Uterus (tissue), 2 donors: ENCODE measurements at regions not wholly inside any gene's neighbourhood (a gene's known extent, or its start where the extent isn't known, plus 50 kb on each side); places are given as distances from the start of the nearest gene placed in this dataset.

Experiments
- POLR2A ChIP-seq, 2 donors: fragments of 450-650 bp; IDR thresholded peaks; one replicate each; pipeline ENCODE4 v1.6.1; 2016; ENCODE audit warnings: antibody characterized with exemption in 2 of 2, mild to moderate bottlenecking in 1 of 2, moderate library complexity in 1 of 2
- TF ChIP-seq, protein P1 (sequence below), 4 experiments: fragments of 200-600 bp in 2 of 4; fragments of 450-650 bp in 2 of 4; sonication (generic) in 2 of 4; IDR thresholded peaks; one replicate each; pipeline ENCODE4 v1.5.1; 2016 to 2019; ENCODE audit warnings: antibody characterized with exemption in 4 of 4, mild to moderate bottlenecking in 2 of 4, moderate library complexity in 1 of 4

DNA sequence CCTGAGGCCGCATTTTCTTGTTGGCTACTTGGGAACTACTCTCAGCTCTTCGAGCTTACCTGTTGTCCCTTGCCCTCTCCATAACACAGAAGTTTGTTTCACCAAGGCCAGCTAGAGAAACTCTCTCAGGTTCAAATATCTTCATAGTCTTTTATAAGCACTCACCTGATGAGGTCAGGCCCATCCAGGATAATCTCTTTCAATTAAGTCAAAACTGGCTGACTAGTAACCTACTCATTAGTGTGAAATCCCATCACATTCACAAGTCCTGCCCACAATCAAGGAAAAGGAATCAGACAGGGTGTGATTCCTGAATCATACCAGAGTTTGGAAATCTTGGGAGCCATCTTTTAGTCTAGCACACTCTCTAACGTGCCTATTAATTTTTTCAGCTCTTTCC lies 195.2 kb upstream of the HS3ST5 start:
- TF ChIP-seq, protein P1, sequence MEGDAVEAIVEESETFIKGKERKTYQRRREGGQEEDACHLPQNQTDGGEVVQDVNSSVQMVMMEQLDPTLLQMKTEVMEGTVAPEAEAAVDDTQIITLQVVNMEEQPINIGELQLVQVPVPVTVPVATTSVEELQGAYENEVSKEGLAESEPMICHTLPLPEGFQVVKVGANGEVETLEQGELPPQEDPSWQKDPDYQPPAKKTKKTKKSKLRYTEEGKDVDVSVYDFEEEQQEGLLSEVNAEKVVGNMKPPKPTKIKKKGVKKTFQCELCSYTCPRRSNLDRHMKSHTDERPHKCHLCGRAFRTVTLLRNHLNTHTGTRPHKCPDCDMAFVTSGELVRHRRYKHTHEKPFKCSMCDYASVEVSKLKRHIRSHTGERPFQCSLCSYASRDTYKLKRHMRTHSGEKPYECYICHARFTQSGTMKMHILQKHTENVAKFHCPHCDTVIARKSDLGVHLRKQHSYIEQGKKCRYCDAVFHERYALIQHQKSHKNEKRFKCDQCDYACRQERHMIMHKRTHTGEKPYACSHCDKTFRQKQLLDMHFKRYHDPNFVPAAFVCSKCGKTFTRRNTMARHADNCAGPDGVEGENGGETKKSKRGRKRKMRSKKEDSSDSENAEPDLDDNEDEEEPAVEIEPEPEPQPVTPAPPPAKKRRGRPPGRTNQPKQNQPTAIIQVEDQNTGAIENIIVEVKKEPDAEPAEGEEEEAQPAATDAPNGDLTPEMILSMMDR (IDR thresholded peaks at IDR 0.05): no peak
- TF ChIP-seq POLR2A (IDR thresholded peaks at IDR 0.05): no peak
